Neural cell (in vitro differentiated cells): ENCODE measurements at regions not wholly inside any gene's neighbourhood (a gene's known extent, or its start where the extent isn't known, plus 50 kb on each side); places are given as distances from the start of the nearest gene placed in this dataset.

Experiments used
- H2AFZ ChIP-seq: fragments of 200-600, 300-800 bp; sonication (generic), shearing (Covaris generic); 2 replicates; pipeline ENCODE4 v1.6.0; 2014; ENCODE audit warnings: low read depth, mild to moderate bottlenecking, antibody characterized with exemption, low read length, moderate library complexity
- H3F3A ChIP-seq: fragments of 200-600 bp; shearing (Covaris generic); 2 replicates; pipeline ENCODE4 v1.6.1; 2016; ENCODE audit warnings: mild to moderate bottlenecking, moderate library complexity, mixed read lengths, antibody characterized with exemption, low read length; ENCODE audit not compliant: insufficient read depth, poor library complexity, severe bottlenecking
- H3K27ac ChIP-seq: fragments of 200-600, 300-800 bp; sonication (generic), shearing (Covaris generic); 2 replicates; pipeline ENCODE4 v1.5.1; 2014; ENCODE audit warnings: mild to moderate bottlenecking, low read length, moderate library complexity
- H3K27me3 ChIP-seq: fragments of 300-800, 200-600 bp; sonication (generic), shearing (Covaris generic); 2 replicates; pipeline ENCODE4 v1.6.0; 2014; ENCODE audit warnings: mild to moderate bottlenecking, low read depth, low read length, moderate library complexity; ENCODE audit not compliant: insufficient read depth
- H3K36me3 ChIP-seq: fragments of 300-800, 200-600 bp; sonication (generic), shearing (Covaris generic); 2 replicates; pipeline ENCODE4 v1.5.1; 2014; ENCODE audit warnings: mild to moderate bottlenecking, antibody characterized with exemption, low read length, moderate library complexity; ENCODE audit not compliant: insufficient read depth
- H3K4me2 ChIP-seq: fragments of 300-800, 200-600 bp; sonication (generic), shearing (Covaris generic); 2 replicates; pipeline ENCODE4 v1.6.0; 2014; ENCODE audit warnings: mild to moderate bottlenecking, low read length
- H3K4me3 ChIP-seq: fragments of 300-800, 200-600 bp; sonication (generic), shearing (Covaris generic); 2 replicates; pipeline ENCODE4 v1.5.1; 2014; ENCODE audit warnings: mild to moderate bottlenecking, low read length, moderate library complexity
- H3K79me2 ChIP-seq: fragments of 200-600 bp; shearing (Covaris generic); replicated peaks from 2 replicates; pipeline ENCODE4 v1.6.0; 2014; ENCODE audit warnings: mild to moderate bottlenecking, low read length, moderate library complexity; ENCODE audit not compliant: insufficient read depth
- H3K9ac ChIP-seq: fragments of 300-800, 200-600 bp; sonication (generic), shearing (Covaris generic); 2 replicates; pipeline ENCODE4 v1.6.1; 2016; ENCODE audit warnings: mild to moderate bottlenecking, low read length, mixed read lengths
- H3K9me2 ChIP-seq: fragments of 200-600 bp; shearing (Covaris generic); 2 replicates; pipeline ENCODE4 v1.6.1; 2016; ENCODE audit warnings: mild to moderate bottlenecking, low read length, mixed read lengths; ENCODE audit not compliant: insufficient read depth
- H3K9me3 ChIP-seq: fragments of 200-600, 300-800 bp; sonication (generic), shearing (Covaris generic); 2 replicates; pipeline ENCODE4 v1.6.1; 2016; ENCODE audit warnings: mild to moderate bottlenecking, mixed run types, low read length, moderate library complexity, mixed read lengths
- H4K20me1 ChIP-seq: fragments of 200-600 bp; shearing (Covaris generic); 2 replicates; pipeline ENCODE4 v1.6.1; 2016; ENCODE audit warnings: mild to moderate bottlenecking, mixed run types; ENCODE audit not compliant: insufficient read depth
- CTCF ChIP-seq: fragments of 450-650 bp; IDR thresholded peaks from 2 replicates; pipeline ENCODE4 v1.5.1; 2014; ENCODE audit warnings: antibody characterized with exemption, mild to moderate bottlenecking, moderate library complexity; ENCODE audit not compliant: poor library complexity, severe bottlenecking
- EP300 ChIP-seq: fragments of 450-650 bp; conservative IDR thresholded peaks from 2 replicates; pipeline ENCODE4 v1.6.1; 2014; ENCODE audit warnings: antibody characterized with exemption, mild to moderate bottlenecking, moderate library complexity; ENCODE audit not compliant: poor library complexity, severe bottlenecking
- EZH2 ChIP-seq: fragments of 200-600, 300-800 bp; shearing (Covaris generic), sonication (generic); IDR thresholded peaks from 2 replicates; pipeline ENCODE4 v1.6.1; 2014; ENCODE audit warnings: antibody characterized with exemption, low read length, borderline replicate concordance, mild to moderate bottlenecking; ENCODE audit not compliant: insufficient read depth, poor library complexity, severe bottlenecking
- MXI1 ChIP-seq: fragments of 450-650 bp; conservative IDR thresholded peaks from 2 replicates; pipeline ENCODE4 v1.6.1; 2014; ENCODE audit warnings: antibody characterized with exemption, mild to moderate bottlenecking; ENCODE audit not compliant: poor library complexity, severe bottlenecking
- POLR2AphosphoS5 ChIP-seq: IDR thresholded peaks from 2 replicates; pipeline ENCODE4 v1.6.1; 2012
- RAD21 ChIP-seq: fragments of 450-650 bp; conservative IDR thresholded peaks from 2 replicates; pipeline ENCODE4 v1.6.1; 2014; ENCODE audit warnings: antibody characterized with exemption, mild to moderate bottlenecking, moderate library complexity
- REST ChIP-seq: IDR thresholded peaks from 2 replicates; pipeline ENCODE4 v1.6.1; 2012; ENCODE audit warnings: borderline replicate concordance
- SMC3 ChIP-seq: fragments of 450-650 bp; conservative IDR thresholded peaks from 2 replicates; pipeline ENCODE4 v1.6.1; 2014; ENCODE audit warnings: antibody characterized with exemption, mild to moderate bottlenecking, moderate library complexity; ENCODE audit not compliant: poor library complexity
- TAF1 ChIP-seq: IDR thresholded peaks from 2 replicates; pipeline ENCODE4 v1.6.1; 2012; ENCODE audit warnings: low read depth

GRCh38 chr2:13128139-13128538, 411.4 kb downstream of the TRIB2 start:
- TF ChIP-seq REST (no peak), MXI1 (no peak), TAF1 (no peak), POLR2AphosphoS5 (no peak), CTCF (no peak)
- Histone ChIP-seq H2AFZ (no peak overlapping the region), H4K20me1 (no peaks in the 10 kb centered on the region), H3K36me3 (no peaks in the 10 kb centered on the region), H3K4me2 (peak overlapping the region; percentile 21), H3K79me2 (no peaks in the 10 kb centered on the region), H3K9me3 (no peaks in the 10 kb centered on the region), H3K27ac (no peak overlapping the region), H3K27me3 (no peaks in the 10 kb centered on the region), H3K9ac (no peak overlapping the region), H3K4me3 (no peak overlapping the region), H3K9me2 (no peaks in the 10 kb centered on the region), H3F3A (no peaks in the 10 kb centered on the region)

GRCh38 chr2:13135369-13135768, 418.6 kb downstream of the TRIB2 start:
- no peaks in the 10 kb centered on the region for H3F3A ChIP-seq
- H4K20me1 ChIP-seq: no peaks in the 10 kb centered on the region
- H2AFZ ChIP-seq: no peak overlapping the region
- no peak overlapping the region for H3K4me2 ChIP-seq
- no peak overlapping the region for H3K27ac ChIP-seq
- H3K9me2 ChIP-seq: no peaks in the 10 kb centered on the region
- H3K27me3 ChIP-seq: no peaks in the 10 kb centered on the region
- no peak overlapping the region for H3K9ac ChIP-seq
- no peaks in the 10 kb centered on the region for H3K36me3 ChIP-seq
- no peak for TF ChIP-seq SMC3
- TF ChIP-seq EP300: no peak
- H3K9me3 ChIP-seq: no peaks in the 10 kb centered on the region
- no peaks in the 10 kb centered on the region for H3K79me2 ChIP-seq
- H3K4me3 ChIP-seq: no peak overlapping the region

- H3K4me2 ChIP-seq: no peak overlapping the region
- no peaks in the 10 kb centered on the region for H4K20me1 ChIP-seq
- H3K27me3 ChIP-seq: no peaks in the 10 kb centered on the region
- H3K9me3 ChIP-seq: no peaks in the 10 kb centered on the region
- TF ChIP-seq TAF1: no peak
- TF ChIP-seq POLR2AphosphoS5: no peak
- TF ChIP-seq REST: no peak
- no peak for TF ChIP-seq MXI1
- no peak for TF ChIP-seq RAD21
- no peak for TF ChIP-seq EP300
- TF ChIP-seq EZH2: no peak
- no peak for TF ChIP-seq CTCF
- TF ChIP-seq SMC3: no peak
- no peaks in the 10 kb centered on the region for H3K36me3 ChIP-seq
- H3K9ac ChIP-seq: no peak overlapping the region
- H3K27ac ChIP-seq: no peak overlapping the region
- no peaks in the 10 kb centered on the region for H3F3A ChIP-seq
- H3K9me2 ChIP-seq: no peaks in the 10 kb centered on the region
- H3K4me3 ChIP-seq: no peak overlapping the region
- no peaks in the 10 kb centered on the region for H3K79me2 ChIP-seq
- H2AFZ ChIP-seq: no peak overlapping the region
Measured at GRCh38 chr2:13135856-13136255, 419.1 kb downstream of the TRIB2 start.
